ENCODE measurements at regions not wholly inside any gene's neighbourhood (a gene's known extent, or its start where the extent isn't known, plus 50 kb on each side); places are given as distances from the start of the nearest gene placed in this dataset.

GRCh38 chr2:186309901-186310300 is 176.2 kb upstream of the ZC3H15 start:
- no peak overlapping the region for H3K4me3 ChIP-seq
- no peak overlapping the region for H3K27ac ChIP-seq
- no peaks in the 10 kb centered on the region for H3K36me3 ChIP-seq
- H3K4me1 ChIP-seq, result no peaks in the 10 kb centered on the region
- no peaks in the 10 kb centered on the region for H3K27me3 ChIP-seq
- intact Hi-C loops (cut with DNase I), result no loop called here
- no peaks in the 10 kb centered on the region for H3K9me3 ChIP-seq
- no peak for DNase-seq (ENCODE audit: extremely low spot score in 2 of 2)
- TF ChIP-seq CTCF (IDR thresholded peaks at IDR 0.05) (no peak), POLR2AphosphoS5 (IDR thresholded peaks at IDR 0.05; ENCODE audit: insufficient read depth in 1 of 2, low read depth in 1 of 2) (no peak), POLR2A (IDR thresholded peaks at IDR 0.05) (no peak)

GRCh38 chr2:186319105-186319504 is 167.0 kb upstream of the ZC3H15 start:
- H3K36me3 ChIP-seq, result no peaks in the 10 kb centered on the region
- H3K4me3 ChIP-seq, result no peak overlapping the region
- no peak for DNase-seq (ENCODE audit: extremely low spot score in 2 of 2)
- H3K27ac ChIP-seq, result no peak overlapping the region
- H3K9me3 ChIP-seq, result peaks cover 2% of the 10 kb centered on the region
- intact Hi-C loops (cut with DNase I), result no loop called here
- TF ChIP-seq POLR2A (IDR thresholded peaks at IDR 0.05), result no peak
- TF ChIP-seq CTCF (IDR thresholded peaks at IDR 0.05), result no peak
- TF ChIP-seq POLR2AphosphoS5 (IDR thresholded peaks at IDR 0.05; ENCODE audit: insufficient read depth in 1 of 2, low read depth in 1 of 2), result no peak
- H3K4me1 ChIP-seq, result no peaks in the 10 kb centered on the region
- H3K27me3 ChIP-seq, result no peaks in the 10 kb centered on the region

GRCh38 chr2:186325827-186326535 is 160.1 kb upstream of the ZC3H15 start:
- no peak for DNase-seq (ENCODE audit: extremely low spot score in 2 of 2)
- H3K27ac ChIP-seq, result no peak overlapping the region
- no peak overlapping the region for H3K4me3 ChIP-seq
- no peaks in the 10 kb centered on the region for H3K36me3 ChIP-seq
- TF ChIP-seq POLR2AphosphoS5 (IDR thresholded peaks at IDR 0.05; ENCODE audit: insufficient read depth in 1 of 2, low read depth in 1 of 2), result no peak
- TF ChIP-seq CTCF (IDR thresholded peaks at IDR 0.05), result no peak
- TF ChIP-seq POLR2A (IDR thresholded peaks at IDR 0.05), result no peak
- intact Hi-C loops (cut with DNase I), result no loop called here
- no peaks in the 10 kb centered on the region for H3K4me1 ChIP-seq
- no peaks in the 10 kb centered on the region for H3K27me3 ChIP-seq
- no peaks in the 10 kb centered on the region for H3K9me3 ChIP-seq

GRCh38 chr2:186327251-186327868 is 158.7 kb upstream of the ZC3H15 start:
- no peak for DNase-seq (ENCODE audit: extremely low spot score in 2 of 2)
- Histone ChIP-seq H3K36me3 (no peaks in the 10 kb centered on the region), H3K4me3 (no peak overlapping the region), H3K27me3 (no peaks in the 10 kb centered on the region), H3K27ac (no peak overlapping the region), H3K4me1 (no peaks in the 10 kb centered on the region), H3K9me3 (no peaks in the 10 kb centered on the region)
- no peak for TF ChIP-seq POLR2A (IDR thresholded peaks at IDR 0.05)
- TF ChIP-seq POLR2AphosphoS5 (IDR thresholded peaks at IDR 0.05; ENCODE audit: insufficient read depth in 1 of 2, low read depth in 1 of 2), result no peak
- TF ChIP-seq CTCF (IDR thresholded peaks at IDR 0.05), result no peak
- intact Hi-C loops (cut with DNase I), result no loop called here

- no peaks in the 10 kb centered on the region for H3K9me3 ChIP-seq
- TF ChIP-seq CTCF (IDR thresholded peaks at IDR 0.05) (no peak), POLR2A (IDR thresholded peaks at IDR 0.05) (no peak), POLR2AphosphoS5 (IDR thresholded peaks at IDR 0.05; ENCODE audit: insufficient read depth in 1 of 2, low read depth in 1 of 2) (no peak)
- H3K4me3 ChIP-seq, result no peak overlapping the region
- H3K27me3 ChIP-seq, result no peaks in the 10 kb centered on the region
- no peaks in the 10 kb centered on the region for H3K4me1 ChIP-seq
- no peak for DNase-seq (ENCODE audit: extremely low spot score in 2 of 2)
- intact Hi-C loops (cut with DNase I), result no loop called here
- peak overlapping the region; percentile 28 for H3K27ac ChIP-seq
- H3K36me3 ChIP-seq, result no peaks in the 10 kb centered on the region
Measured at GRCh38 chr2:186328838-186329237, 157.2 kb upstream of the ZC3H15 start.

All from vagina (tissue), 2 donors.